HG03108 (cell line): ENCODE measurements at regions not wholly inside any gene's neighbourhood (a gene's known extent, or its start where the extent isn't known, plus 50 kb on each side); places are given as distances from the start of the nearest gene placed in this dataset.
A peak's percentile ranks its signal among the peaks of the same experiment; 100 is the strongest.
"Not testable (repeated sequence)": the region's sequence is repeated elsewhere in the genome, so short reads cannot be mapped to it uniquely, and the experiment has no call there.

Experiments
- ATAC-seq: cut with Tn5 transposase; IDR thresholded peaks from one replicate; pipeline ENCODE4 v1.9.1; 2021; ENCODE audit warnings: moderate library complexity; ENCODE audit not compliant: unreplicated experiment

DNA sequence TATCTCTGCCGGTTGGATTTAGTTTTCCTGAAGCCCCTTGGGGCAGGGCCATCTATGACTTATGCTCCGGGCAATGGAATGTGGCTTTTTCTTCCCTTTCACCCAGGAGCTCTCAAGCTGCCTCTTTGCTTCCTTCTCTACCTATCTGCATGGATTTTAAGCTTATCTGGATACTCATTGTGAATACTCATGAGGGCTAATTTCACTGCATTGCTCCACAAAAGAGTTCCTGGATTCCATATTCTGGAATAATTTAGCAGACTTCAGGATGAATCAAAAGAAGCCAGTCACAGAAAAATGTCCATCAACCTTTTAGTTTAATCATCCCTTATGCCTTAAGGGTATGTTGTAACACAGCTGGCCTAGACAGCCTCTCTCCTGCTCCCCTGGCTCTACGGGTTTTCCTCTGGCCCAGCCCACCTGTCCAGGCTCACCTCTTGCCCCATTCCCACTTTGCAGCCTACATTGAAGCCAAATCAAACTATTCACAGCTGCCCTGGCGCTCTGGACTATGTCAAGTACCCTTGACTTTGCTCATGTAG is 122.8 kb upstream of the RMDN2 start:
- no peak for ATAC-seq

- no peak for ATAC-seq
Observed at GRCh38 chr2:37802899-37803379, 122.1 kb upstream of the RMDN2 start.

- not testable (repeated sequence) for ATAC-seq
Observed at GRCh38 chr2:37806004-37806403, 119.1 kb upstream of the RMDN2 start.

DNA sequence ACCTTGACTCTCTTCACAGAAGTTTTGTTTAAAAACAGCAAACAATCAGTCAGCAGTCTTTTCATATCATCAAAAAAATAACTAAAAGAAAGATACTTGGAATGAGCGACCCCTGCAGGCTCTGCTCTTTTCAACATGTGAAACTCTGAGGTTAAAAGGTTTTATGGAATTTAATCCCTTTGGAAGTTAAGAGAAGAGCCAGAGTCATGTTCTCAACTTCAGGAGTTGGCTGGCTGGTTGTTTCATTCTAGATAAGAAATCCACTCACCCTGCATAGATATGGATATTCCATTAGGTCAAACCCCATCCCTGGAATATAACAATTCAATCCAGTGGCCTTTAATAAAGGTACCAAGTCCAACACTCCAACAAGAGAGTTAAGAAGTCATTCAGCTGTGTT is 115.6 kb upstream of the RMDN2 start:
- no peak for ATAC-seq

DNA sequence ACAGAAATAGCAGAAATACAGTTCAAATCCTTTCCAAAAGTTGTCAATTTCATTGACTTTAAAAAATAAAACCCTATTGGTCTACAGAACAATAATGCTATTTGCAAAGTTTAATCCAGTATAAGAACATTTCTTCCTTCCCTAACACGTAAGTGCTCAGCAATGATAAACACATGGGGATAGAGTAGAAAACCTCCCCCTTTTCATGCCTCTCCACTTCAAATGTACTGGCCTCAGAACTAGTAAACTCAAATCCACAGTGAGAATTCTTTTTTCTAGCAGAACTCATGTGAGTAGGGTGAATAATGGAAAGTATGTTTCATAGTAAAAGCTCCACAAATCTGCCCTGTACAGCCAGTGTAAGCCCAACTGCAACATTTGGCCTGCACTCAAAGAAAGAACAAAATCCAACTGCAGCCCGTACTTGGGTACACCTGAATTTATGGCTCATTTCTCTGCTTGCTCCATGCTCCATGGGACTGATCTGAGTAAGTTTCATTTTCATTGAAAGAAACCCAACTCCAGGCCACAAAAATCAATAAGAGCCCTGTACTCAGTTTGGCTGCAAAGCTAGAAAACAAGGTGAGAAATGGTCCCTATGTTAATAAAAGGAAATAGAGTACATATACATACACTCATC is 115.0 kb upstream of the RMDN2 start:
- ATAC-seq = no peak

DNA sequence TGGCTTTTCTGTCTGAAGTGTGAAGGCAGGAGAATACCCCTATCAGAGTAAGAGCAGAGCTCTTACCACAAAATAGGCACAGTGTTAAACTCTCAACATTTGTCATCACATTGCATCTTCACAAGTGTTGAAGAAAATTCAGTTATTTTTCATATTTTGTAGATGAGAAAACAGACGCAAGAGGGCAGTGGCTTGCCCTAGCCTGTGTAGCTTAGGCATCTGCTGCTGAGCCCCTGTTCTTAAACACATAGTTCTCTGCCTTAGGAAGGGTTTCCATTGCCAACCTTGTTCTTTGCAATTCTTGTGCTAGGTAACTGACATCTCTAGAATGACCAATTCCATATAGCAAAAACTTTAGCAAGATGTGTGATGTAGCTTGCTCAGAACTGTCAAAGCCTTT is 112.7 kb upstream of the RMDN2 start:
- ATAC-seq = no peak

GRCh38 chr2:37812941-37813730 is 112.0 kb upstream of the RMDN2 start:
- no peak for ATAC-seq

GRCh38 chr2:37816036-37816435 is 109.1 kb upstream of the RMDN2 start:
- ATAC-seq = no peak

GRCh38 chr2:37816686-37817085 is 108.4 kb upstream of the RMDN2 start:
- ATAC-seq = no peak

GRCh38 chr2:37819186-37819585 is 105.9 kb upstream of the RMDN2 start:
- ATAC-seq = no peak

- ATAC-seq = no peak
Observed at GRCh38 chr2:37820471-37820986, 104.6 kb upstream of the RMDN2 start.

- no peak for ATAC-seq
Observed at GRCh38 chr2:37825586-37825985, 99.5 kb upstream of the RMDN2 start.

DNA sequence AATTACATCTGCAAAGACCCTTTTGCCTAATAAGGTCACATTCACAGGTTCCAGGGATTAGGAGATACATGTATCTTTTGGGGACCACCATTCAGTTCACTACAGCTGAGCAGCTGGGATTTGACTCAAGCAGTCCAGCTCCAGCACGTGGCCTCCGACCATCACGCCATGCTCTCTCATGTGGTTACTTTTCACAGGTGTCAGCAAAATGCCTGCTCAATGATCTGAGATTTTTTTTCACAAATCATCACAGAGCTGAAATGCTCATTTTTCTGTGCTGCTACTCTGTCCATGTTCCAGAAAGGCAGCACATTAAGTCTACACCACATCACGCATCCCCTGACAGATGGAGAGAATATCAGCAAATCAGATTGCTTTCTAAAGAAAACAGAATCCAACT is 98.5 kb upstream of the RMDN2 start:
- ATAC-seq = no peak

- no peak for ATAC-seq
Observed at GRCh38 chr2:37827455-37827854, 97.6 kb upstream of the RMDN2 start.

GRCh38 chr2:37827911-37828511 is 97.1 kb upstream of the RMDN2 start:
- ATAC-seq = no peak

DNA sequence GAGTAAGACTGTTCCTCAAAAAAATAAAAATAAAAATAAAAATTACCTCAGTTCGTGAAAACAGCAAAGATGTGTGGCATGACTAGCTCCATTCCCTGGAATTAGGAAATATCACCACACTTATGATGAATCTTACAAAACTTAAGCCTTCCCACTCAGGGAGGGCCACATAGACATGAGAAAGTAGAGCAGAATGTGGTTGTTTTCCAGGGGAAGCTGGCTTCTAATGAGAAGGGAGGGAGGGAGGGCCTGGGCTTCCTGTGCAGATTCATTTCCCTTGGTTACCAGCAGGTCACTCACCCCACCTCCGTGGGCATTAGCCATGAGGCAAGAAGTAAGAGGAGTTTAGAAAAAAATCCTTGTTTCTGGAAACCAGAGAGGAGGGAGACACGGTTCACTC is 95.9 kb upstream of the RMDN2 start:
- no peak for ATAC-seq

- no peak for ATAC-seq
Observed at GRCh38 chr2:37829616-37830395, 95.3 kb upstream of the RMDN2 start.

- no peak for ATAC-seq
Observed at GRCh38 chr2:37830636-37831035, 94.5 kb upstream of the RMDN2 start.

DNA sequence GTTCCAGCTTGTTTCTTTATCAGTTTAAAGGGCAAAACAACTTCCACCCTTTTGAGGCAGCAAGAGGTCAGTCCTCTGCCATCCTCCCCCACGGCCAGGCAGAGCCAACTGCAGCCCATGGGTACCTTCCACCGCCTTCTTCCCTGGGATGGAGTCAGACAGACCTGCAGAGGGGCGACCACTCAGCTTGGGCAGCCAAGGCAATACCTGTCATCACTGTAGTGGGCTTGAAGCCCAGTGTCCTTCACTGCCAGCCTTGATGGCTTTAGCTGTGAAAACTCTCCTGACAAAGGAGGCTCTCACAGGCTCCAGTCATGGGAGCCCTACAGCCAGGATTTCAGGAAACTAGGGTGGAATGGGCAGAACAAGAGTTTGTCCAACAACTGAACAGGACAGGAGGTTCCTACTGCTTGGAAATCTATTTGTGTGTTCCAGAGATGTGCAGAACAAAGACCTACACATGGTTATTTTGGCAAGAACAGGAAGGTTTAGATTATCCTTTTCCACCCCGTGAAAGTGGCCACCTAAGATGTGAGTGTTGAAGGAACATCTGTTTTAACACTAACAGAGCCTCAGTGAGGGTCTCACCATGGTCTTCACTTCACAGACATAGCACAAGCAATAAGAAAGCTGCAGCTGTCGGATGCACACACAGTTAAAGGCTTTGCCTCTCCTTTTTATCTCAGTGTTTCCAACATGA is 93.9 kb upstream of the RMDN2 start:
- ATAC-seq = no peak

- ATAC-seq = peak; percentile 59
Observed at GRCh38 chr2:37832590-37833197, 92.4 kb upstream of the RMDN2 start.
